ENCODE measurements at regions not wholly inside any gene's neighbourhood (a gene's known extent, or its start where the extent isn't known, plus 50 kb on each side); places are given as distances from the start of the nearest gene placed in this dataset.
A peak's percentile ranks its signal among the peaks of the same experiment; 100 is the strongest.

DNA sequence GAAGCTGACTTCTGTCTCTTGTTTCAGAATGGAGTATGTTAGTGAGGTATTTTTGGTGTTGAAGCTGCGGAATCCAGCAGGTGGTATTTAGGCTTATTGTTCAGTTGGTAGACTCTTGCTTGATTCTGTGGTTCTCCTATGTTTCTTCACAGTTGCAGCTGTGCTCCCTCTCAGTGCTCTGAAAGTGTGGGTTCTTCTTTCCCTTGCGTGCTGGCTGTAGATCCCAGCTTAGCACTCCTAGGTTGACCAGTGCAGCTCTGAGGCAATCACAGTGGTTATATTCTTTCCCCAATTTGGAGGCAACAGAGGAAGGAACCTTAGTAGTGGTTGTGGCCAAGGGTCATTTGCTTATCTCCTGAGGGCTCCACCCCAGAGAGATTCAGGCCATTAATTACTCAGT is 269.2 kb upstream of the NRIP1 start:
- TF ChIP-seq EZH2 (IDR thresholded peaks at IDR 0.05) (no peak), EZH2phosphoT487 (IDR thresholded peaks at IDR 0.05) (no peak)
- TF ChIP-seq, protein P1, sequence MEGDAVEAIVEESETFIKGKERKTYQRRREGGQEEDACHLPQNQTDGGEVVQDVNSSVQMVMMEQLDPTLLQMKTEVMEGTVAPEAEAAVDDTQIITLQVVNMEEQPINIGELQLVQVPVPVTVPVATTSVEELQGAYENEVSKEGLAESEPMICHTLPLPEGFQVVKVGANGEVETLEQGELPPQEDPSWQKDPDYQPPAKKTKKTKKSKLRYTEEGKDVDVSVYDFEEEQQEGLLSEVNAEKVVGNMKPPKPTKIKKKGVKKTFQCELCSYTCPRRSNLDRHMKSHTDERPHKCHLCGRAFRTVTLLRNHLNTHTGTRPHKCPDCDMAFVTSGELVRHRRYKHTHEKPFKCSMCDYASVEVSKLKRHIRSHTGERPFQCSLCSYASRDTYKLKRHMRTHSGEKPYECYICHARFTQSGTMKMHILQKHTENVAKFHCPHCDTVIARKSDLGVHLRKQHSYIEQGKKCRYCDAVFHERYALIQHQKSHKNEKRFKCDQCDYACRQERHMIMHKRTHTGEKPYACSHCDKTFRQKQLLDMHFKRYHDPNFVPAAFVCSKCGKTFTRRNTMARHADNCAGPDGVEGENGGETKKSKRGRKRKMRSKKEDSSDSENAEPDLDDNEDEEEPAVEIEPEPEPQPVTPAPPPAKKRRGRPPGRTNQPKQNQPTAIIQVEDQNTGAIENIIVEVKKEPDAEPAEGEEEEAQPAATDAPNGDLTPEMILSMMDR (IDR thresholded peaks at IDR 0.05) = no peak
- peaks cover 8% of the 10 kb centered on the region for H3K9me3 Mint-ChIP-seq
- H4K20me1 ChIP-seq (ENCODE audit: low read depth) = no peaks in the 10 kb centered on the region
- peak overlapping the region; percentile 24 for H3K27ac Mint-ChIP-seq
- no peaks in the 10 kb centered on the region for H3F3A ChIP-seq (ENCODE audit: low read depth)
- H3K27ac ChIP-seq = no peak overlapping the region
- H3K27me3 ChIP-seq = no peaks in the 10 kb centered on the region
- no peaks in the 10 kb centered on the region for H3K36me3 ChIP-seq
- no peak for DNase-seq (ENCODE audit: low spot score)
- H3K9ac ChIP-seq = no peak overlapping the region
- no peak overlapping the region for H3K4me2 ChIP-seq
- peak overlapping the region; percentile 33 for H3K4me3 Mint-ChIP-seq
- peaks cover 6% of the 10 kb centered on the region for H3K4me1 ChIP-seq
- H3K4me3 ChIP-seq = no peak overlapping the region
- H2AFZ ChIP-seq (replicated peaks) = peak overlapping the region; percentile 44
- no peaks in the 10 kb centered on the region for H3K36me3 Mint-ChIP-seq
- no peaks in the 10 kb centered on the region for H3K79me2 ChIP-seq (ENCODE audit: low read depth)
- H3K4me1 Mint-ChIP-seq = peaks cover 9% of the 10 kb centered on the region
- no peaks in the 10 kb centered on the region for H3K9me3 ChIP-seq (ENCODE audit: low read depth)
- H3K27me3 Mint-ChIP-seq (ENCODE audit: insufficient read depth, low read depth) = no peaks in the 10 kb centered on the region

GRCh38 chr21:15343066-15343465 is 278.3 kb upstream of the NRIP1 start:
- no peaks in the 10 kb centered on the region for H3K36me3 Mint-ChIP-seq
- Histone ChIP-seq H3K9me3 (ENCODE audit: low read depth) (no peaks in the 10 kb centered on the region), H4K20me1 (ENCODE audit: low read depth) (no peaks in the 10 kb centered on the region), H3K4me3 (no peak overlapping the region), H3K27ac (no peak overlapping the region), H2AFZ (replicated peaks) (no peak overlapping the region), H3K4me2 (no peak overlapping the region), H3K9ac (no peak overlapping the region), H3K79me2 (ENCODE audit: low read depth) (no peaks in the 10 kb centered on the region), H3K36me3 (no peaks in the 10 kb centered on the region), H3K27me3 (no peaks in the 10 kb centered on the region), H3K4me1 (peaks cover 4% of the 10 kb centered on the region), H3F3A (ENCODE audit: low read depth) (no peaks in the 10 kb centered on the region)
- H3K27me3 Mint-ChIP-seq (ENCODE audit: insufficient read depth, low read depth) = no peaks in the 10 kb centered on the region
- no peak overlapping the region for H3K27ac Mint-ChIP-seq
- peaks cover 9% of the 10 kb centered on the region for H3K9me3 Mint-ChIP-seq
- no peak overlapping the region for H3K4me3 Mint-ChIP-seq
- TF ChIP-seq EZH2 (IDR thresholded peaks at IDR 0.05) = no peak
- TF ChIP-seq, protein P1 (IDR thresholded peaks at IDR 0.05) = no peak
- no peak for TF ChIP-seq EZH2phosphoT487 (IDR thresholded peaks at IDR 0.05)
- DNase-seq (ENCODE audit: low spot score) = no peak
- no peaks in the 10 kb centered on the region for H3K4me1 Mint-ChIP-seq

DNA sequence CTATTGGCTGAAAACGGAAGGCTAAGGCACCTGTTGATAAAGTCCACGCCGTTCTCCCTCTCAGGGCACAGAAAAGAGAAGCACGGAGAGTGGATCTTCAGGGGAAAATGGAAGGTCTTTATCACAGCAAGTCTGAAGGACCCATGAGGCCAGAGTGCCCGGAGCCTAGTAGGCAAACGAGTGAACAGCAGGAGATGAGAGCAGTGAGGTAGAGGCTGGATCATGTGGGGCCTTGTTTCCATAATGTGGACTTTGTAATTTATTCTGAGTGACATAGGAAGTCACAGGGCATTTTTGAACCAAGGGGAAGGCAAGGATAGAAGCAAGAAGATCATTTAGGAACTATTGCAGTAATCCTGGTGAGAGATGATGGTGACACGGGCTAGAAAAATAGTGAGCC is 287.2 kb upstream of the NRIP1 start:
- H3K36me3 Mint-ChIP-seq = peaks cover 4% of the 10 kb centered on the region

More for the DNA sequence above, 287.2 kb upstream of the NRIP1 start:
- no peak overlapping the region for H3K9ac ChIP-seq
- H3K4me3 ChIP-seq = no peak overlapping the region
- no peak overlapping the region for H3K27ac ChIP-seq
- no peaks in the 10 kb centered on the region for H3F3A ChIP-seq (ENCODE audit: low read depth)
- no peaks in the 10 kb centered on the region for H3K36me3 ChIP-seq
- no peaks in the 10 kb centered on the region for H4K20me1 ChIP-seq (ENCODE audit: low read depth)
- Mint-ChIP-seq H3K4me3 (no peak overlapping the region), H3K27ac (no peak overlapping the region), H3K9me3 (peaks cover 24% of the 10 kb centered on the region), H3K4me1 (peaks cover 6% of the 10 kb centered on the region), H3K27me3 (ENCODE audit: insufficient read depth, low read depth) (peaks cover 2% of the 10 kb centered on the region)
- no peak for TF ChIP-seq EZH2phosphoT487 (IDR thresholded peaks at IDR 0.05)
- TF ChIP-seq, protein P1 (IDR thresholded peaks at IDR 0.05) = no peak
- TF ChIP-seq EZH2 (IDR thresholded peaks at IDR 0.05) = no peak
- DNase-seq (ENCODE audit: low spot score) = no peak
- H3K79me2 ChIP-seq (ENCODE audit: low read depth) = no peaks in the 10 kb centered on the region
- H2AFZ ChIP-seq (replicated peaks) = peak overlapping the region; percentile 87
- no peaks in the 10 kb centered on the region for H3K27me3 ChIP-seq
- H3K9me3 ChIP-seq (ENCODE audit: low read depth) = no peaks in the 10 kb centered on the region
- no peak overlapping the region for H3K4me2 ChIP-seq
- H3K4me1 ChIP-seq = peaks cover 6% of the 10 kb centered on the region

Data from neural progenitor cell (in vitro differentiated cells).